ENCODE measurements at regions not wholly inside any gene's neighbourhood (a gene's known extent, or its start where the extent isn't known, plus 50 kb on each side); places are given as distances from the start of the nearest gene placed in this dataset.
A peak's percentile ranks its signal among the peaks of the same experiment; 100 is the strongest.
"Not testable (repeated sequence)": the region's sequence is repeated elsewhere in the genome, so short reads cannot be mapped to it uniquely, and the experiment has no call there.

DNA sequence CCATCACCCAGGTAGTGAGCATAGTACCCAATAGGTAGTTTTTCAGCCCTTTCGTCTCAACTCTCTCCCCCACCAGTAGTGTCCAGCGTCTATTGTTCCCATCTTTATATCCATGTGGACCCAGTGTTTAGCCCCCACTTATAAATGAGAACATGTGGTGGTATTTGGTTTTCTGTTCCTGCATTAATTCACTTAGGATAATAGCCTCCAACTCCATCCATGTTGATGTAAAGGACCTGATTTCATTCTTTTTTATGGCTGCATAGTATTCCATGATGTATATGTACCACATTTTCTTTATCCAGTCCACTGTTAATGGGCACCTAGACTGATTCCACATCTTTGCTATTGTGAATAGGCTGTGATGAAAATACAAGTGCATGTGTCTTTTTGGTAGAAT is 51.3 kb downstream of the NACA2 start:
- DNase-seq = not testable (repeated sequence)

DNA sequence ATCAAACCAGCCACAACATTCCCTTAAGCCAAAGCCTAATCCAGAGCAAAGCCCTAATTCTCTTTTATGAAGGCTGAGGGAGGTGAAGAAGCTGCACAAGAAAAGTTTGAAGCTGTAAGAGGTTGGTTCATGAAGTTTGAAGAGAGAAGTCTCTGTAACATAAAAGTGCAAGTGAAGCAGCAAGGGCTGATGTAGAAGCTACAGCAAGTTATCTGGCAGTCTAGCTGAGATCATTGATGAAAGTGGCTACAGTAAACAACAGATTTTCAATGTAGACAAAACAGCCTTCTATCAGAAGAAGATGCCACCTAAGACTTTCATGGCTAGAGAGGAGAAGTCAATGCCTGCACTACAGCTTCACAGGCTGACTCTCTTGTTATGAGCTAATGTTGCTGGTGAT is 52.5 kb downstream of the NACA2 start:
- no peak for DNase-seq

DNA sequence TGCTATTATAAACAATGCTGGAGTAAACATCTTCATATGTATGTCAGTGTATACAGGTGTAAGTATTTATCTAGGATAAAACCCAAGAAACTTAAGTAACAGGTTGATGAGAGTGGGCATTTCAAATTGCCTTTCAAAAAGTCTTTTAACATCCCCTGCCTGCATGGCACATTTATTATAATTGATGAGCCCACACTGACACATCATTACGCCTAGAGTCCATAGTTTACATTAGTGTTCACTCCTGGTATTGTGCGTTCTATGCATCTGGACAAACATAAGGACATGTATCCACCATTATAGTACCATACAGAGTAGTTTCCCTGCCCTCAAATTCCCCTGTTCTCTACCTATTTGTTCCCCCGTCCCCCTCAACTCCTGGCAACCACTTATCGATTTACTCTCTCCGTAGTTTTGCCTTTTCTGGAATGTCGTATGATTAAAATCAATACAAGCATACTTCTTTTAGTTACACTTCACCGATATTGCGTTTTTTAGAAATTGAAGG is 53.7 kb downstream of the NACA2 start:
- DNase-seq = no peak

DNA sequence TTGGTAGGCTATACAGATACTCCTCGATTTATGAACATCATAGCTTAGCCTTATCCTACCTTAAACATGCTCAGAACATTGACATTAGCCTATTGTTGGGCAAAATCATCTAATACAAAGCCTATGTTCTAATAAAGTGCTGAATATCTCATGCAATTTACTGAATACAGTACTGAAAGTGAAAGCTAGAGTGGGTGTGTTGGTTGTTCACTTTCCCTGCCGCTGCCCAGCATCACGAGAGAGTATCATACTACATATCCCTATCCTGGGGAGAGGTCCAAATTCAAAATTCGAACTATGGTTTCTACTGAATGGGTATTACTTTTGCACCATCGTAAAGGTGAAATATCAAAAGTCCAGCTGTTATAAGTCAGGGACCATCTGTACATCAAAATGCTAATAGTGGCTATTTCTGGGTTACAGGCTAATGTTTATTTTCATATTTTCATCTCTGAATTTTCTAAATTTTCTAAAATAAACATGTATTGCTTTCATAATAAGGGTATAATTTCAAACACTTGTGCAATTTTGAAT is 54.5 kb downstream of the NACA2 start:
- DNase-seq = peak in 2 of 3 donors; percentile 8 to 20
